Smooth muscle cell (in vitro differentiated cells): ENCODE measurements at regions not wholly inside any gene's neighbourhood (a gene's known extent, or its start where the extent isn't known, plus 50 kb on each side); places are given as distances from the start of the nearest gene placed in this dataset.
A peak's percentile ranks its signal among the peaks of the same experiment; 100 is the strongest.
"Not testable (repeated sequence)": the region's sequence is repeated elsewhere in the genome, so short reads cannot be mapped to it uniquely, and the experiment has no call there.

Source experiments
- DNase-seq: peaks from one replicate; lab custom pipeline; 2025; ENCODE audit not compliant: unreplicated experiment; lab: John Stamatoyannopoulos, UW
- H2AFZ ChIP-seq: fragments of 200-600 bp; sonication (generic); 2 replicates; pipeline ENCODE4 v1.6.0; 2016; ENCODE audit warnings: antibody characterized with exemption, low read depth, mild to moderate bottlenecking
- H3F3A ChIP-seq: fragments of 200-600 bp; sonication (generic); 2 replicates; pipeline ENCODE4 v1.6.0; 2017; ENCODE audit warnings: antibody characterized with exemption, low read depth
- H3K27ac ChIP-seq: fragments of 200-600 bp; sonication (generic); 2 replicates; pipeline ENCODE4 v1.5.1; 2016; ENCODE audit warnings: low read depth, mild to moderate bottlenecking
- H3K27me3 ChIP-seq: fragments of 200-600 bp; sonication (generic); 2 replicates; pipeline ENCODE4 v1.6.1; 2016; ENCODE audit warnings: low read depth, mild to moderate bottlenecking
- H3K36me3 ChIP-seq: fragments of 200-600 bp; sonication (generic); 2 replicates; pipeline ENCODE4 v1.5.1; 2016; ENCODE audit warnings: low read depth
- H3K4me1 ChIP-seq: fragments of 200-600 bp; sonication (generic); 2 replicates; pipeline ENCODE4 v1.5.1; 2016; ENCODE audit warnings: low read depth
- H3K4me2 ChIP-seq: fragments of 200-600 bp; sonication (generic); 2 replicates; pipeline ENCODE4 v1.6.0; 2016; ENCODE audit warnings: mild to moderate bottlenecking
- H3K4me3 ChIP-seq: fragments of 200-600 bp; sonication (generic); 2 replicates; pipeline ENCODE4 v1.5.1; 2016; ENCODE audit warnings: mild to moderate bottlenecking
- H3K79me2 ChIP-seq: fragments of 200-600 bp; sonication (generic); 2 replicates; pipeline ENCODE4 v1.6.0; 2016; ENCODE audit warnings: low read depth, mild to moderate bottlenecking
- H3K9ac ChIP-seq: fragments of 200-600 bp; sonication (generic); 2 replicates; pipeline ENCODE4 v1.6.0; 2016; ENCODE audit warnings: low read depth
- H3K9me3 ChIP-seq: fragments of 200-600 bp; sonication (generic); replicated peaks from 2 replicates; pipeline ENCODE4 v1.5.1; 2016; ENCODE audit warnings: low read depth
- H4K20me1 ChIP-seq: fragments of 200-600 bp; sonication (generic); 2 replicates; pipeline ENCODE4 v1.6.0; 2016; ENCODE audit warnings: low read depth
- WGBS: methylation state at CpG from one replicate; pipeline ENCODE4 v1.1.7; 2016; ENCODE audit warnings: low lambda C conversion rate; 5-methylcytosine and 5-hydroxymethylcytosine counted together
- TF ChIP-seq, protein P1 (sequence below): fragments of 200-600 bp; sonication (generic); IDR thresholded peaks from 2 replicates; pipeline ENCODE4 v1.5.1; 2017; ENCODE audit warnings: borderline replicate concordance, mild to moderate bottlenecking, antibody characterized with exemption; ENCODE audit not compliant: insufficient read depth, poor library complexity, severe bottlenecking

GRCh38 chr12:75754698-75755097 is 243.3 kb upstream of the KRR1 start:
- peaks cover 7% of the 10 kb centered on the region for H3K4me1 ChIP-seq
- TF ChIP-seq, protein P1, sequence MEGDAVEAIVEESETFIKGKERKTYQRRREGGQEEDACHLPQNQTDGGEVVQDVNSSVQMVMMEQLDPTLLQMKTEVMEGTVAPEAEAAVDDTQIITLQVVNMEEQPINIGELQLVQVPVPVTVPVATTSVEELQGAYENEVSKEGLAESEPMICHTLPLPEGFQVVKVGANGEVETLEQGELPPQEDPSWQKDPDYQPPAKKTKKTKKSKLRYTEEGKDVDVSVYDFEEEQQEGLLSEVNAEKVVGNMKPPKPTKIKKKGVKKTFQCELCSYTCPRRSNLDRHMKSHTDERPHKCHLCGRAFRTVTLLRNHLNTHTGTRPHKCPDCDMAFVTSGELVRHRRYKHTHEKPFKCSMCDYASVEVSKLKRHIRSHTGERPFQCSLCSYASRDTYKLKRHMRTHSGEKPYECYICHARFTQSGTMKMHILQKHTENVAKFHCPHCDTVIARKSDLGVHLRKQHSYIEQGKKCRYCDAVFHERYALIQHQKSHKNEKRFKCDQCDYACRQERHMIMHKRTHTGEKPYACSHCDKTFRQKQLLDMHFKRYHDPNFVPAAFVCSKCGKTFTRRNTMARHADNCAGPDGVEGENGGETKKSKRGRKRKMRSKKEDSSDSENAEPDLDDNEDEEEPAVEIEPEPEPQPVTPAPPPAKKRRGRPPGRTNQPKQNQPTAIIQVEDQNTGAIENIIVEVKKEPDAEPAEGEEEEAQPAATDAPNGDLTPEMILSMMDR, result no peak
- H3K9me3 ChIP-seq, result no peaks in the 10 kb centered on the region
- peaks cover 20% of the 10 kb centered on the region for H3F3A ChIP-seq
- H3K9ac ChIP-seq, result no peak overlapping the region
- H3K79me2 ChIP-seq, result no peaks in the 10 kb centered on the region
- no peak overlapping the region for H3K4me2 ChIP-seq
- H3K4me3 ChIP-seq, result no peak overlapping the region
- H3K27ac ChIP-seq, result no peak overlapping the region
- no peaks in the 10 kb centered on the region for H3K36me3 ChIP-seq
- no peak for DNase-seq
- no peaks in the 10 kb centered on the region for H4K20me1 ChIP-seq
- H3K27me3 ChIP-seq, result no peaks in the 10 kb centered on the region
- H2AFZ ChIP-seq, result peak overlapping the region; percentile 68

DNA sequence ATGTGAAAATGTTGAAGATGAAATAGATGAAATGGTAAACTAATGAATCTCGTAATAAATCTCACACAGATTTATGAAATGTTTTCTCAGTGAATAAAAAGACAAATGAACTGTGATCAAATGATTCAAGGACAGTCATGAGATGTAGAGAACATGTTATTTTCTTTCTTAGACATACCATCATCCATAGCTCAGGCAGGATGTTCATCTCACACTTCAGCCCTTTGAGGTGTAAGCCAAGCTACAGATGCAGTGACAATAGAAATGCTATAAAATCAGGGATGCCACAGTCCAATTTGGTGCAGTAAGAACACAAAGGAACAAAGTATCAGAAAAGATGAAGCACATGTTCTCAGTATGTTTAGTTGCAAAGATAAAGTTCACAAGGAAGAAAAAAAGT is 242.7 kb upstream of the KRR1 start:
- H3K4me3 ChIP-seq, result no peak overlapping the region
- H3F3A ChIP-seq, result peaks cover 16% of the 10 kb centered on the region
- WGBS, result 95% methylated on average over 1 of the region's 1 CpG
- no peak overlapping the region for H3K4me2 ChIP-seq
- DNase-seq, result no peak
- H3K27me3 ChIP-seq, result no peaks in the 10 kb centered on the region
- H3K27ac ChIP-seq, result no peak overlapping the region
- H3K36me3 ChIP-seq, result no peaks in the 10 kb centered on the region
- peak overlapping the region; percentile 68 for H2AFZ ChIP-seq
- peaks cover 7% of the 10 kb centered on the region for H3K4me1 ChIP-seq
- no peaks in the 10 kb centered on the region for H4K20me1 ChIP-seq
- no peak overlapping the region for H3K9ac ChIP-seq
- no peaks in the 10 kb centered on the region for H3K9me3 ChIP-seq
- H3K79me2 ChIP-seq, result no peaks in the 10 kb centered on the region
- TF ChIP-seq, protein P1, result no peak

GRCh38 chr12:75751769-75752471 is 240.5 kb upstream of the KRR1 start:
- H3K27ac ChIP-seq, result peak overlapping the region; percentile 87
- H3K9me3 ChIP-seq, result no peaks in the 10 kb centered on the region
- H3K9ac ChIP-seq, result no peak overlapping the region
- H3K4me3 ChIP-seq, result no peak overlapping the region
- H3K36me3 ChIP-seq, result no peaks in the 10 kb centered on the region
- no peaks in the 10 kb centered on the region for H4K20me1 ChIP-seq
- WGBS, result 92% methylated on average over 4 of the region's 4 CpGs
- DNase-seq, result no peak
- no peaks in the 10 kb centered on the region for H3K79me2 ChIP-seq
- no peak overlapping the region for H3K4me2 ChIP-seq
- H3K4me1 ChIP-seq, result peaks cover 7% of the 10 kb centered on the region
- TF ChIP-seq, protein P1, result no peak
- H3K27me3 ChIP-seq, result no peaks in the 10 kb centered on the region
- H2AFZ ChIP-seq, result no peak overlapping the region
- peaks cover 17% of the 10 kb centered on the region for H3F3A ChIP-seq

- Histone ChIP-seq H2AFZ (peak overlapping the region; percentile 86), H3K27ac (peak overlapping the region; percentile 87), H3K79me2 (no peaks in the 10 kb centered on the region), H3F3A (peaks cover 17% of the 10 kb centered on the region), H4K20me1 (no peaks in the 10 kb centered on the region), H3K4me3 (peak overlapping the region; percentile 5), H3K9ac (peak overlapping the region; percentile 67), H3K4me2 (peak overlapping the region; percentile 79), H3K27me3 (no peaks in the 10 kb centered on the region), H3K9me3 (no peaks in the 10 kb centered on the region), H3K4me1 (peaks cover 7% of the 10 kb centered on the region), H3K36me3 (no peaks in the 10 kb centered on the region)
- TF ChIP-seq, protein P1, result no peak
- DNase-seq, result no peak
- WGBS, result 26% methylated on average over 4 of the region's 4 CpGs
These were observed 239.4 kb upstream of the KRR1 start for GRCh38 chr12:75750716-75751306.

DNA sequence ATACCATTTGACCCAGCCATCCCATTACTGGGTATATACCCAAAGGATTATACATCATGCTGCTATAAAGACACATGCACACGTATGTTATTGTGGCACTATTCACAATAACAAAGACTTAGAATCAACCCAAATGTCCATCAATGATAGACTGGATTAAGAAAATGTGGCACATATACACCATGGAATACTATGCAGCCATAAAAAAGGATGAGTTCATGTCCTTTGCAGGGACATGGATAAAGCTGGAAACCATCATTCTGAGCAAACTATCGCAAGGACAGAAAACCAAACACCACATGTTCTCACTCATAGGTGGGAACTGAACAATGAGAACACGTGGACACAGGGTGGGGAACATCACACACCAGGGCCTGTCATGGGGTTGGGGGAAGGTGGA is 237.6 kb upstream of the KRR1 start:
- not testable (repeated sequence) for H3K9me3 ChIP-seq, H3K79me2 ChIP-seq, H3K36me3 ChIP-seq, H3K9ac ChIP-seq, H3K4me3 ChIP-seq, H3K27me3 ChIP-seq, H3K4me2 ChIP-seq, H4K20me1 ChIP-seq, H2AFZ ChIP-seq, H3K27ac ChIP-seq, H3K4me1 ChIP-seq, DNase-seq
- peaks cover 17% of the 10 kb centered on the region for H3F3A ChIP-seq
- 97% methylated on average over 3 of the region's 3 CpGs for WGBS
